ENCODE measurements at regions not wholly inside any gene's neighbourhood (a gene's known extent, or its start where the extent isn't known, plus 50 kb on each side); places are given as distances from the start of the nearest gene placed in this dataset.

DNA sequence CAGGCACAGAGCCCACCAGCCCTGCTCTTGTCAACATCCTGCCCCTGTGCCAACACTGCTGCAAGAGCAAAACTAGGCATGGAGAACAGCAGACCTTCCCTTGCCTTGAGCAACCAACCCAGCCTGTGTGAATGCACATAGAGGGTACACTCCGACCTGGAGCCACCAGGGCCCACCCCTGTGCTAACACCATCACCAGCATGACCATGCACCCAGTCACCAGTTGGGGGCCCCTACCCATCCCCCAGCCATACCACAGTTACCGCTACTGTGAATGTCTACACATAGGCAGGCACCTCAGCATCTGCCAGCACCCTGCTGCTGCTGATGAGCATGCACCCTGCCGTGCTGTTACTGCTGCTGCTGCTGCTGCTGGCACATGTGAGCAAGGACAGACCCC is 301.9 kb upstream of the ST6GAL2 start:
- no peaks in the 10 kb centered on the region for H3K4me1 ChIP-seq (ENCODE audit: control insufficient read depth in 1 of 2, insufficient read depth in 2 of 2, low read length in 2 of 2)
- H3K9me3 ChIP-seq (replicated peaks in 1 of 2; ENCODE audit: control insufficient read depth in 1 of 2, insufficient read depth in 1 of 2, low read length in 2 of 2) = peaks cover 9 to 18% of the 10 kb centered on the region in 2 donors
- WGBS (ENCODE audit: insufficient coverage) = 64% methylated on average over 3 of the region's 3 CpGs
- no peak for DNase-seq
- no peak overlapping the region for H2AFZ ChIP-seq (ENCODE audit: insufficient read depth, low read depth, low read length, poor library complexity, severe bottlenecking)
- no peaks in the 10 kb centered on the region for H3K79me2 ChIP-seq (ENCODE audit: insufficient read depth, low read length)
- TF ChIP-seq, protein P1, sequence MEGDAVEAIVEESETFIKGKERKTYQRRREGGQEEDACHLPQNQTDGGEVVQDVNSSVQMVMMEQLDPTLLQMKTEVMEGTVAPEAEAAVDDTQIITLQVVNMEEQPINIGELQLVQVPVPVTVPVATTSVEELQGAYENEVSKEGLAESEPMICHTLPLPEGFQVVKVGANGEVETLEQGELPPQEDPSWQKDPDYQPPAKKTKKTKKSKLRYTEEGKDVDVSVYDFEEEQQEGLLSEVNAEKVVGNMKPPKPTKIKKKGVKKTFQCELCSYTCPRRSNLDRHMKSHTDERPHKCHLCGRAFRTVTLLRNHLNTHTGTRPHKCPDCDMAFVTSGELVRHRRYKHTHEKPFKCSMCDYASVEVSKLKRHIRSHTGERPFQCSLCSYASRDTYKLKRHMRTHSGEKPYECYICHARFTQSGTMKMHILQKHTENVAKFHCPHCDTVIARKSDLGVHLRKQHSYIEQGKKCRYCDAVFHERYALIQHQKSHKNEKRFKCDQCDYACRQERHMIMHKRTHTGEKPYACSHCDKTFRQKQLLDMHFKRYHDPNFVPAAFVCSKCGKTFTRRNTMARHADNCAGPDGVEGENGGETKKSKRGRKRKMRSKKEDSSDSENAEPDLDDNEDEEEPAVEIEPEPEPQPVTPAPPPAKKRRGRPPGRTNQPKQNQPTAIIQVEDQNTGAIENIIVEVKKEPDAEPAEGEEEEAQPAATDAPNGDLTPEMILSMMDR (IDR thresholded peaks at IDR 0.05) = no peak
- no peaks in the 10 kb centered on the region for H3K27me3 ChIP-seq (ENCODE audit: control insufficient read depth in 2 of 2, insufficient read depth in 2 of 2, low read length in 2 of 2)
- Mint-ChIP-seq H3K27ac (peak overlapping the region in 1 of 7 donors; percentile 0), H3K27me3 (ENCODE audit: low read depth in 3 of 3) (no peaks in the 10 kb centered on the region), H3K4me1 (no peaks in the 10 kb centered on the region), H3K36me3 (no peaks in the 10 kb centered on the region), H3K4me3 (no peak overlapping the region), H3K9me3 (peaks cover 9 to 17% (median 12%) of the 10 kb centered on the region in 7 donors)
- H4K20me1 ChIP-seq (ENCODE audit: insufficient read depth, low read length) = no peaks in the 10 kb centered on the region
- intact Hi-C loops (cut with micrococcal nuclease) = no loop called here
- no peak overlapping the region for H3K9ac ChIP-seq (ENCODE audit: insufficient read depth, low read length, poor library complexity, severe bottlenecking)
- H3K36me3 ChIP-seq (replicated peaks in 1 of 2; ENCODE audit: control insufficient read depth in 1 of 2, insufficient read depth in 2 of 2, low read length in 2 of 2) = no peaks in the 10 kb centered on the region
- H3K4me2 ChIP-seq (replicated peaks; ENCODE audit: extremely low read depth, low read length, poor library complexity, severe bottlenecking) = no peak overlapping the region
- no peak overlapping the region for H3K27ac ChIP-seq (ENCODE audit: low read depth in 1 of 2, low read length in 2 of 2)
- H3K4me3 ChIP-seq (replicated peaks in 1 of 3; ENCODE audit: low read depth in 2 of 3, low read length in 3 of 3) = no peak overlapping the region

DNA sequence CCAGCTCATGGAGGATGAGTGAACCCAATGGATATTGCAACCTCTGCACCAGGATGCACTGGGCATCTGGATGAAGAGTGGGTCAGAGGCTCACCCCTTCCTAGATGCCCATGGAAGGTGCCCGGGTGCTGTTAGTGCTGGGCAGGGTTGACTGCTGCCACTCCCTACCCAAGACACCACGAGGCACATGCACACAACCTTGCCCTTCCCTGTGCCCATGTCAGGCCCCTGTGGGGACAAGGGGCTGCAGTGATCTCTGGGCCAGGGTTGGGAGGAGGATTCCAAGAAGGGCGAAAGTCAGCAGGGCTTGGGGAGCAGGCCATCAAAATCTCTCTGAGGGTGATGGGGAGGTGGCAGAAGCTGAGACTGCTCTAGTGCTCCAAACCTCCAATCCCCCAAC is 309.7 kb upstream of the ST6GAL2 start:
- intact Hi-C loops (cut with micrococcal nuclease) = no loop called here
- no CpG with 5 or more reads among the region's 3 CpGs for WGBS (ENCODE audit: insufficient coverage)

More for the DNA sequence above, 309.7 kb upstream of the ST6GAL2 start:
- no peak overlapping the region for H3K4me2 ChIP-seq (replicated peaks; ENCODE audit: extremely low read depth, low read length, poor library complexity, severe bottlenecking)
- H4K20me1 ChIP-seq (ENCODE audit: insufficient read depth, low read length) = no peaks in the 10 kb centered on the region
- H3K4me1 Mint-ChIP-seq = no peaks in the 10 kb centered on the region
- no peak for DNase-seq
- no peaks in the 10 kb centered on the region for H3K79me2 ChIP-seq (ENCODE audit: insufficient read depth, low read length)
- no peak overlapping the region for H3K4me3 Mint-ChIP-seq
- no peak overlapping the region for H3K9ac ChIP-seq (ENCODE audit: insufficient read depth, low read length, poor library complexity, severe bottlenecking)
- no peak overlapping the region for H2AFZ ChIP-seq (ENCODE audit: insufficient read depth, low read depth, low read length, poor library complexity, severe bottlenecking)
- H3K27ac ChIP-seq (ENCODE audit: low read depth in 1 of 2, low read length in 2 of 2) = no peak overlapping the region
- peak overlapping the region in 1 of 7 donors; percentile 63 for H3K27ac Mint-ChIP-seq
- H3K36me3 ChIP-seq (replicated peaks in 1 of 2; ENCODE audit: control insufficient read depth in 1 of 2, insufficient read depth in 2 of 2, low read length in 2 of 2) = no peaks in the 10 kb centered on the region
- no peaks in the 10 kb centered on the region for H3K27me3 ChIP-seq (ENCODE audit: control insufficient read depth in 2 of 2, insufficient read depth in 2 of 2, low read length in 2 of 2)
- H3K36me3 Mint-ChIP-seq = no peaks in the 10 kb centered on the region
- no peaks in the 10 kb centered on the region for H3K27me3 Mint-ChIP-seq (ENCODE audit: low read depth in 3 of 3)
- peaks cover 0 to 7% (median 4%) of the 10 kb centered on the region in 7 donors for H3K9me3 Mint-ChIP-seq
- no peak overlapping the region for H3K4me3 ChIP-seq (replicated peaks in 1 of 3; ENCODE audit: low read depth in 2 of 3, low read length in 3 of 3)
- H3K9me3 ChIP-seq (replicated peaks in 1 of 2; ENCODE audit: control insufficient read depth in 1 of 2, insufficient read depth in 1 of 2, low read length in 2 of 2) = no peaks in the 10 kb centered on the region
- TF ChIP-seq, protein P1 (IDR thresholded peaks at IDR 0.05) = no peak
- H3K4me1 ChIP-seq (ENCODE audit: control insufficient read depth in 1 of 2, insufficient read depth in 2 of 2, low read length in 2 of 2) = no peaks in the 10 kb centered on the region

Measured in CD14-positive monocyte (primary cell).